DND-41 (cell line): ENCODE measurements at regions not wholly inside any gene's neighbourhood (a gene's known extent, or its start where the extent isn't known, plus 50 kb on each side); places are given as distances from the start of the nearest gene placed in this dataset.
A peak's percentile ranks its signal among the peaks of the same experiment; 100 is the strongest.

ENCODE experiments used
- ATAC-seq: fragments of 200-7000 bp; cut with Tn5 transposase; 3 replicates; pipeline ENCODE4 v1.9.1; 2021; ENCODE audit warnings: low read depth; ENCODE audit not compliant: insufficient read depth
- DNase-seq: peaks from one replicate; pipeline ENCODE4 v3.0.0-alpha.2; 2020
- H2AFZ ChIP-seq: 2 replicates; pipeline ENCODE4 v1.6.0; 2012; ENCODE audit warnings: low read depth, low read length
- H3K27ac ChIP-seq: 2 replicates; pipeline ENCODE4 v1.5.1; 2012; ENCODE audit warnings: low read length, inconsistent platforms
- H3K27me3 ChIP-seq: fragments of 200-600 bp; sonication (generic); 2 replicates; pipeline ENCODE4 v1.6.0; 2012; ENCODE audit warnings: low read length, mild to moderate bottlenecking, inconsistent platforms; ENCODE audit not compliant: insufficient read depth, poor library complexity
- H3K36me3 ChIP-seq: 2 replicates; pipeline ENCODE4 v1.5.1; 2012; ENCODE audit warnings: low read length, inconsistent platforms; ENCODE audit not compliant: insufficient read depth
- H3K4me1 ChIP-seq: 2 replicates; pipeline ENCODE4 v1.5.1; 2012; ENCODE audit warnings: mild to moderate bottlenecking, low read length; ENCODE audit not compliant: insufficient read depth
- H3K4me2 ChIP-seq: 2 replicates; pipeline ENCODE4 v1.6.0; 2012; ENCODE audit warnings: mild to moderate bottlenecking, moderate library complexity, low read length, inconsistent platforms; ENCODE audit not compliant: insufficient read depth
- H3K4me3 ChIP-seq, 2 experiments: fragments of 200-600 bp in 1 of 2; shearing (Covaris generic) in 1 of 2; 2 replicates each; pipeline ENCODE4 v1.5.1; 2012 to 2016; ENCODE audit warnings: inconsistent platforms in 2 of 2, low read length in 2 of 2, mild to moderate bottlenecking in 2 of 2, low read depth in 1 of 2, moderate library complexity in 1 of 2
- H3K79me2 ChIP-seq: 2 replicates; pipeline ENCODE4 v1.6.0; 2012; ENCODE audit warnings: low read length, inconsistent platforms; ENCODE audit not compliant: insufficient read depth
- H3K9ac ChIP-seq: 2 replicates; pipeline ENCODE4 v1.6.0; 2012; ENCODE audit warnings: low read depth, mild to moderate bottlenecking, inconsistent platforms, low read length, moderate library complexity
- H3K9me3 ChIP-seq: 2 replicates; pipeline ENCODE4 v1.5.1; 2012; ENCODE audit warnings: low read length, moderate library complexity, mild to moderate bottlenecking, inconsistent platforms; ENCODE audit not compliant: insufficient read depth, severe bottlenecking
- H4K20me1 ChIP-seq: 2 replicates; pipeline ENCODE4 v1.6.0; 2012; ENCODE audit warnings: low read length; ENCODE audit not compliant: insufficient read depth
- CTCF ChIP-seq: IDR thresholded peaks from 2 replicates; pipeline ENCODE4 v1.5.1; 2012; ENCODE audit warnings: borderline replicate concordance, low read length, moderate library complexity, mild to moderate bottlenecking; ENCODE audit not compliant: poor library complexity, severe bottlenecking; ENCODE audit errors: extremely low read depth
- EZH2 ChIP-seq: IDR thresholded peaks from 3 replicates; pipeline ENCODE4 v1.6.1; 2012; ENCODE audit warnings: borderline replicate concordance, low read depth, mild to moderate bottlenecking, moderate library complexity, low read length, inconsistent platforms; ENCODE audit not compliant: severe bottlenecking

- H3K27me3 ChIP-seq, result no peaks in the 10 kb centered on the region
- H3K36me3 ChIP-seq, result no peaks in the 10 kb centered on the region
- no peaks in the 10 kb centered on the region for H3K79me2 ChIP-seq
- no peak for TF ChIP-seq EZH2
- TF ChIP-seq CTCF, result no peak
- H3K4me3 ChIP-seq, result no peak overlapping the region
- no peak for ATAC-seq
- H3K27ac ChIP-seq, result no peak overlapping the region
- DNase-seq, result no peak
- H3K4me1 ChIP-seq, result no peaks in the 10 kb centered on the region
- H3K4me2 ChIP-seq, result no peak overlapping the region
- H4K20me1 ChIP-seq, result no peaks in the 10 kb centered on the region
- no peak overlapping the region for H3K9ac ChIP-seq
- peaks cover 12% of the 10 kb centered on the region for H3K9me3 ChIP-seq
- no peak overlapping the region for H2AFZ ChIP-seq
Observed at GRCh38 chr14:51145246-51145645, 50.3 kb upstream of the TRIM9 start.

DNA sequence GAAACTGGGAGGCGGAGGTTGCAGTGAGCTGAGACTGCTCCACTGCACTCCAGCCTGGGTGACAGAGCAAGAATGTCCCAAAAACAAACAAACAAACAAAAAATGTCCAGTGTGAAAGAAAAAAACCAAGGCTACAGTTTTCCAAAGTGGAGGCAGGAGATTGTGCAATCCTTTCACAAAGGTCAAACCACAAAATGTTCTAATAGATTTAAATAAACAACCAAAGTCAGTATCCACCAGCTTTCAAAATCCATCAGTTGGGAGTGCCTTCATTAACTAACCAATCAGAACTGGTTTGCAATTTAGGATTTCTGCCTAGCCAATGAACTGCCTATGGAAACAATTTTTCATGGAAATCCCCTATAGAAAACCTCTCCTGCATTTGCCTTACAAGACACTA lies 52.3 kb upstream of the TRIM9 start:
- H3K9me3 ChIP-seq, result peaks cover 12% of the 10 kb centered on the region
- H3K27me3 ChIP-seq, result no peaks in the 10 kb centered on the region
- no peak for TF ChIP-seq EZH2
- no peak for TF ChIP-seq CTCF
- H3K4me3 ChIP-seq, result no peak overlapping the region
- DNase-seq, result no peak
- H4K20me1 ChIP-seq, result no peaks in the 10 kb centered on the region
- no peaks in the 10 kb centered on the region for H3K79me2 ChIP-seq
- ATAC-seq, result no peak
- H3K4me1 ChIP-seq, result no peaks in the 10 kb centered on the region
- H3K27ac ChIP-seq, result no peak overlapping the region
- H2AFZ ChIP-seq, result no peak overlapping the region
- H3K4me2 ChIP-seq, result no peak overlapping the region
- no peak overlapping the region for H3K9ac ChIP-seq
- no peaks in the 10 kb centered on the region for H3K36me3 ChIP-seq

GRCh38 chr14:51155326-51155725 lies 60.4 kb upstream of the TRIM9 start:
- Histone ChIP-seq H3K27me3 (no peaks in the 10 kb centered on the region), H4K20me1 (no peaks in the 10 kb centered on the region), H3K4me2 (no peak overlapping the region), H3K36me3 (no peaks in the 10 kb centered on the region), H3K9ac (no peak overlapping the region), H3K4me1 (no peaks in the 10 kb centered on the region), H3K4me3 (no peak overlapping the region), H3K27ac (no peak overlapping the region), H2AFZ (no peak overlapping the region), H3K79me2 (no peaks in the 10 kb centered on the region), H3K9me3 (no peaks in the 10 kb centered on the region)
- TF ChIP-seq EZH2 (no peak), CTCF (no peak)
- DNase-seq (no peak), ATAC-seq (no peak)

DNA sequence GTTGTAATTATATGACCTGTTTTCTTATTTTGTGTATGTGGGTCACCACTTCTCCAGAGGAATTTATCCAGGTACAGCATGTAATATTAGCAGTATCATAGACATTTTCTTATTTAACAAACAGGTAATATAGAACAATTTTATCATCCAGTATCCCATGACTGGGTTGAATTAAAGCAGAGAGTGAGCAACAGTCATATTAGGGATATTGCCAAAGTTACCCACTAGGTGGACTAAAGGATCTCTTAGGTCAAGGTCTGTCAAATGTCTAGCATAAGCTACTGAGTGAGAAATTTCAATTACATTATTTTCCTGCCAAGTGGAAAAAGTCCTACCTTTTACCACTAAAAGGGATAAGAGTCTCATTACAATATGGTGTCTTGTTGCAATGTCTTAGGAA lies 62.1 kb upstream of the TRIM9 start:
- peak; percentile 38 for TF ChIP-seq CTCF
- no peak for TF ChIP-seq EZH2
- H2AFZ ChIP-seq, result no peak overlapping the region
- H3K36me3 ChIP-seq, result no peaks in the 10 kb centered on the region
- DNase-seq (no peak), ATAC-seq (no peak)
- H4K20me1 ChIP-seq, result no peaks in the 10 kb centered on the region
- H3K27ac ChIP-seq, result no peak overlapping the region
- no peaks in the 10 kb centered on the region for H3K27me3 ChIP-seq
- no peak overlapping the region for H3K9ac ChIP-seq
- H3K4me1 ChIP-seq, result no peaks in the 10 kb centered on the region
- no peak overlapping the region for H3K4me3 ChIP-seq
- H3K4me2 ChIP-seq, result no peak overlapping the region
- no peaks in the 10 kb centered on the region for H3K79me2 ChIP-seq
- no peaks in the 10 kb centered on the region for H3K9me3 ChIP-seq
